PC-3 (cell line): ENCODE measurements at regions not wholly inside any gene's neighbourhood (a gene's known extent, or its start where the extent isn't known, plus 50 kb on each side); places are given as distances from the start of the nearest gene placed in this dataset.
A peak's percentile ranks its signal among the peaks of the same experiment; 100 is the strongest.

Experiments used
- EZH2 ChIP-seq: fragments of 300-600 bp; sonication (generic); IDR thresholded peaks from one replicate; pipeline ENCODE4 v1.6.1; 2017; ENCODE audit warnings: antibody characterized with exemption, mild to moderate bottlenecking, low read length; ENCODE audit not compliant: unreplicated experiment
- EZH2phosphoT487 ChIP-seq: fragments of 300-600 bp; sonication (generic); IDR thresholded peaks from 2 replicates; pipeline ENCODE4 v1.6.1; 2018; ENCODE audit warnings: mild to moderate bottlenecking, antibody characterized with exemption, low read length, borderline replicate concordance
- TF ChIP-seq, protein P1 (sequence below): fragments of 300-600 bp; sonication (generic); conservative IDR thresholded peaks from 2 replicates; pipeline ENCODE4 v1.5.1; 2017; ENCODE audit warnings: antibody characterized with exemption, low read depth, mild to moderate bottlenecking, low read length

DNA sequence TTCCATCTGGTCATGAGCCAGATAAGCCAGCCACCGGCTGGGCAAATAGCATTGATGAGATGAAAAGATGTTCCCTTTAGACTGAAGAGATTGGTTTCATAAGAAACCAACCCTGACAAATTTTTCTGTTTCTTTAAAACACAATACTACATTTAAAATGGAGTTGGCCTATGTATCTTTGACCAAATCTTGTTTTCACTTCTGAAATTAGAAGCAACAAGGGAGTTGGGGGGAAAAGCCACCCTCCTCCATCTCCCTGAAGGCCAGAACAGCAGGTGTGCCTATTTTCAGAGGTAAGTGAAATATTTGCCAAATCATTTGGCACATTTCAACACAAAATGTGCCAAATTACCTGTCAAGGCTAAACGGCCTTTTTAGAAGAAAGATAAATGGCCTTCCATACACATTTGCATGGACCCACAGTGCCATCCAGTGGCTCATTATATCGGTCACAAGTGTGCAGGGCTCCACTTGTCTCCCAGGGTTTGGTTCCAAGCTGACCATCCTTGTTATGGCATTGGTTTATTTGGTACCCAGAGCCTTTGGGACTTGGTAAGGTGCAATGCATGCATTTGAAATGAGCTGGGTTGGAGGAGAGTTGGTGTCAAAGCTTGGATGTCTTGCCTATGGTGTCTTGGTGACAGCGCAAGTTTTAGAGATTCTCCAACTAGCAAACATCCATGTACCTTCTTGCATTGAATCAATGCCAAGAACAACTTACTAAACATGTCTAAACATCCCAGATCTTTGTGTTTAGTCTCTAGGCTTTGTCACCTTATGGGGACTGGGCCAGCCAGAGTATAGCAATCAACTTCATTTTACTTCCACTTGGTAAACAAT is 372.0 kb upstream of the KIF2A start:
- TF ChIP-seq, protein P1, sequence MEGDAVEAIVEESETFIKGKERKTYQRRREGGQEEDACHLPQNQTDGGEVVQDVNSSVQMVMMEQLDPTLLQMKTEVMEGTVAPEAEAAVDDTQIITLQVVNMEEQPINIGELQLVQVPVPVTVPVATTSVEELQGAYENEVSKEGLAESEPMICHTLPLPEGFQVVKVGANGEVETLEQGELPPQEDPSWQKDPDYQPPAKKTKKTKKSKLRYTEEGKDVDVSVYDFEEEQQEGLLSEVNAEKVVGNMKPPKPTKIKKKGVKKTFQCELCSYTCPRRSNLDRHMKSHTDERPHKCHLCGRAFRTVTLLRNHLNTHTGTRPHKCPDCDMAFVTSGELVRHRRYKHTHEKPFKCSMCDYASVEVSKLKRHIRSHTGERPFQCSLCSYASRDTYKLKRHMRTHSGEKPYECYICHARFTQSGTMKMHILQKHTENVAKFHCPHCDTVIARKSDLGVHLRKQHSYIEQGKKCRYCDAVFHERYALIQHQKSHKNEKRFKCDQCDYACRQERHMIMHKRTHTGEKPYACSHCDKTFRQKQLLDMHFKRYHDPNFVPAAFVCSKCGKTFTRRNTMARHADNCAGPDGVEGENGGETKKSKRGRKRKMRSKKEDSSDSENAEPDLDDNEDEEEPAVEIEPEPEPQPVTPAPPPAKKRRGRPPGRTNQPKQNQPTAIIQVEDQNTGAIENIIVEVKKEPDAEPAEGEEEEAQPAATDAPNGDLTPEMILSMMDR, result peak; percentile 71
- no peak for TF ChIP-seq EZH2phosphoT487
- no peak for TF ChIP-seq EZH2
